SK-N-SH (cell line): ENCODE measurements at regions not wholly inside any gene's neighbourhood (a gene's known extent, or its start where the extent isn't known, plus 50 kb on each side); places are given as distances from the start of the nearest gene placed in this dataset.

Source experiments
- CTCF ChIA-PET: fragments of 300-600, 350-600 bp; formaldehyde crosslinking; extraction: SDS; loops from one replicate; lab custom pipeline; 2021; lab: Yijun Ruan, JAX
- POLR2A ChIA-PET: fragments of 350-600 bp; sonication (Branson Sonifier 250); formaldehyde crosslinking; extraction: SDS; loops from one replicate; lab custom pipeline; 2020; ENCODE audit warnings: antibody characterized with exemption, inconsistent platforms; lab: Yijun Ruan, JAX
- DNase-seq: peaks from one replicate; pipeline ENCODE4 v3.0.0; 2012
- H2AFZ ChIP-seq: fragments of 200-600 bp; sonication (generic); 2 replicates; pipeline ENCODE4 v1.8.1; 2016; ENCODE audit warnings: antibody characterized with exemption, mild to moderate bottlenecking, low read depth
- H3F3A ChIP-seq: fragments of 200-600 bp; sonication (generic); replicated peaks from 2 replicates; pipeline ENCODE3; 2016; ENCODE audit warnings: antibody characterized with exemption, mild to moderate bottlenecking; ENCODE audit not compliant: insufficient read depth
- H3K27ac ChIP-seq, 2 experiments: fragments of 200-500 bp in 1 of 2; fragments of 200-600 bp in 1 of 2; sonication (Bioruptor generic) in 1 of 2; sonication (generic), shearing (Covaris generic) in 1 of 2; 2 replicates each; pipeline versions ENCODE4 v1.5.1 to v1.6.1; 2014 to 2016; ENCODE audit warnings: low read depth in 2 of 2, inconsistent platforms in 1 of 2, low read length in 1 of 2, mild to moderate bottlenecking in 1 of 2, mixed read lengths in 1 of 2
- H3K27me3 ChIP-seq: fragments of 200-600 bp; sonication (generic), shearing (Covaris generic); 2 replicates; pipeline ENCODE4 v1.6.1; 2016; ENCODE audit warnings: mixed run types; ENCODE audit not compliant: insufficient read depth
- H3K36me3 ChIP-seq, 2 experiments: fragments of 200-500 bp in 1 of 2; fragments of 200-600 bp in 1 of 2; sonication (Bioruptor generic) in 1 of 2; sonication (generic) in 1 of 2; replicated peaks in 1 of 2; 2 replicates each; pipeline versions ENCODE3 to v1.5.1; 2014 to 2016; ENCODE audit warnings: low read length in 1 of 2, mild to moderate bottlenecking in 1 of 2; ENCODE audit not compliant: insufficient read depth in 2 of 2, control insufficient read depth in 1 of 2
- H3K4me1 ChIP-seq, 2 experiments: fragments of 200-500 bp in 1 of 2; fragments of 200-600 bp in 1 of 2; sonication (Bioruptor generic) in 1 of 2; sonication (generic), shearing (Covaris generic) in 1 of 2; 2 replicates each; pipeline versions ENCODE4 v1.5.1 to v1.6.1; 2014 to 2016; ENCODE audit warnings: low read depth in 1 of 2, low read length in 1 of 2, mixed run types in 1 of 2; ENCODE audit not compliant: insufficient read depth in 2 of 2, control insufficient read depth in 1 of 2
- H3K4me2 ChIP-seq: fragments of 200-600 bp; sonication (generic), shearing (Covaris generic); 2 replicates; pipeline ENCODE4 v1.6.1; 2017; ENCODE audit warnings: mixed run types
- H3K4me3 ChIP-seq, 2 experiments: fragments of 200-500 bp in 1 of 2; fragments of 200-600 bp in 1 of 2; sonication (Bioruptor generic) in 1 of 2; sonication (generic), shearing (Covaris generic) in 1 of 2; 2 replicates each; pipeline versions ENCODE4 v1.5.1 to v1.8.1; 2014 to 2016; ENCODE audit warnings: low read depth in 2 of 2, inconsistent platforms in 1 of 2, low read length in 1 of 2, mild to moderate bottlenecking in 1 of 2, mixed read lengths in 1 of 2, moderate library complexity in 1 of 2
- H3K79me2 ChIP-seq: fragments of 200-600 bp; sonication (generic); 2 replicates; pipeline ENCODE4 v1.8.1; 2017; ENCODE audit warnings: mild to moderate bottlenecking; ENCODE audit not compliant: insufficient read depth
- H3K9ac ChIP-seq: fragments of 200-600 bp; sonication (generic); 2 replicates; pipeline ENCODE4 v1.6.1; 2017; ENCODE audit warnings: mixed run types
- H3K9me2 ChIP-seq: fragments of 200-600 bp; sonication (generic); 2 replicates; pipeline ENCODE4 v1.6.1; 2017; ENCODE audit warnings: mixed run types
- H3K9me3 ChIP-seq: fragments of 200-600 bp; sonication (generic); 2 replicates; pipeline ENCODE4 v1.6.1; 2017; ENCODE audit warnings: mixed run types, mild to moderate bottlenecking, moderate library complexity
- H4K20me1 ChIP-seq: fragments of 200-600 bp; sonication (generic); 2 replicates; pipeline ENCODE4 v1.6.1; 2017; ENCODE audit warnings: mild to moderate bottlenecking, mixed run types; ENCODE audit not compliant: insufficient read depth
- CHD2 ChIP-seq: fragments of 150-350 bp; IDR thresholded peaks from 2 replicates; pipeline ENCODE4 v1.6.1; 2018; ENCODE audit warnings: low read length; ENCODE audit not compliant: partially characterized antibody
- EP300 ChIP-seq, 2 experiments: IDR thresholded peaks; 2 replicates each; pipeline versions ENCODE4 v1.4.0 to v1.6.1; 2012; ENCODE audit warnings: borderline replicate concordance in 1 of 2, low read depth in 1 of 2, low read length in 1 of 2
- FOXJ3 ChIP-seq: sonication (generic); formaldehyde crosslinking; IDR thresholded peaks from 2 replicates; pipeline ENCODE4 v1.5.1; 2020; ENCODE audit warnings: mild to moderate bottlenecking, missing genetic modification reagents
- JUND ChIP-seq: IDR thresholded peaks from 2 replicates; pipeline ENCODE4 v1.4.0; 2012
- MEF2A ChIP-seq: IDR thresholded peaks from 2 replicates; pipeline ENCODE4 v1.4.0; 2012; ENCODE audit warnings: low read depth, borderline replicate concordance
- MXI1 ChIP-seq: IDR thresholded peaks from 2 replicates; pipeline ENCODE4 v1.6.1; 2012; ENCODE audit warnings: mild to moderate bottlenecking, low read depth, low read length, improper control_type of control experiment
- NFIC ChIP-seq: IDR thresholded peaks from 2 replicates; pipeline ENCODE4 v1.4.0; 2012; ENCODE audit warnings: borderline replicate concordance
- POLR2AphosphoS5 ChIP-seq: IDR thresholded peaks from 2 replicates; pipeline ENCODE4 v1.6.1; 2012; ENCODE audit warnings: low read depth, low read length
- RAD21 ChIP-seq: IDR thresholded peaks from 2 replicates; pipeline ENCODE4 v1.6.1; 2012; ENCODE audit warnings: mild to moderate bottlenecking, low read length
- RCOR1 ChIP-seq: fragments of 150-350 bp; IDR thresholded peaks from 2 replicates; pipeline ENCODE4 v1.6.1; 2017; ENCODE audit warnings: antibody characterized with exemption, low read length
- RXRA ChIP-seq: IDR thresholded peaks from 2 replicates; pipeline ENCODE4 v1.4.0; 2012; ENCODE audit warnings: low read depth, mild to moderate bottlenecking, borderline replicate concordance
- SIN3A ChIP-seq: IDR thresholded peaks from 2 replicates; pipeline ENCODE4 v1.6.1; 2012; ENCODE audit warnings: low read depth, mild to moderate bottlenecking, low read length, moderate library complexity, borderline replicate concordance
- TAF1 ChIP-seq: IDR thresholded peaks from 2 replicates; pipeline ENCODE4 v1.6.1; 2012; ENCODE audit warnings: low read depth, mild to moderate bottlenecking, low read length, moderate library complexity, borderline replicate concordance
- TEAD4 ChIP-seq: IDR thresholded peaks from 2 replicates; pipeline ENCODE4 v1.4.0; 2012; ENCODE audit warnings: mild to moderate bottlenecking, borderline replicate concordance; ENCODE audit not compliant: insufficient read depth
- YY1 ChIP-seq: IDR thresholded peaks from 2 replicates; pipeline ENCODE4 v1.4.0; 2012; ENCODE audit warnings: low read depth, mild to moderate bottlenecking
- WGBS: methylation state at CpG from one replicate; pipeline ENCODE4 v1.1.6; 2017; ENCODE audit warnings: low lambda C conversion rate; 5-methylcytosine and 5-hydroxymethylcytosine counted together
- TF ChIP-seq, protein P1 (sequence below): IDR thresholded peaks from 2 replicates; pipeline ENCODE4; 2012
- TF ChIP-seq, protein P2 (sequence below): fragments of 150-350 bp; IDR thresholded peaks from 2 replicates; pipeline ENCODE4 v1.6.1; 2017; ENCODE audit warnings: antibody characterized with exemption, low read length, low read depth, borderline replicate concordance
- TF ChIP-seq, protein P3 (sequence below): fragments of 150-350 bp; IDR thresholded peaks from 2 replicates; pipeline ENCODE4 v1.6.1; 2016; ENCODE audit warnings: mild to moderate bottlenecking, low read depth, low read length
- TF ChIP-seq, protein P4 (sequence below): IDR thresholded peaks from 2 replicates; pipeline ENCODE4 v1.4.0; 2012; ENCODE audit warnings: low read depth, borderline replicate concordance

DNA sequence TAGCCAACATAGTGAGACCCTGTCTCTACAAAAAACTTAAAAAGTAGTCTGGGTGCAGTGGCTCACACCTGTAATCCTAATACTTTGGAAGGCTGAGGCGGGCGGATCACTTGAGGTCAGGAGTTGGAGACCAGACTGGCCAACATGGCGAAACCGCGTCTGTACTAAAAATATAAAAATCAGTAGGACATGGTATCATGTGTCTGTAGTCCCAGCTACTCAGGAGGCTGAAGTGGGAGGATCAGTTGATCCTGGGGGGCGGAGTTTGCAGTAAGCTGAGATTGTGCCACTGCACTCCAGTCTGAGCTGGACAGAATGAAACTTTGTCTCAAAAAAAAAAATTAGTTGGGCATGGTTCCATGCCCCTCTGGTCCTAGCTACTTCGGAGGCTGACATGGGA, 57.9 kb upstream of the MIER3 start:
- Histone ChIP-seq H3K4me3 (no peak overlapping the region), H2AFZ (no peak overlapping the region), H3K27me3 (no peaks in the 10 kb centered on the region; the same call in 1 of the 2 replicates), H4K20me1 (no peaks in the 10 kb centered on the region), H3K36me3 (no peaks in the 10 kb centered on the region), H3K9ac (no peak overlapping the region), H3K9me3 (no peaks in the 10 kb centered on the region), H3K9me2 (no peaks in the 10 kb centered on the region), H3K4me2 (no peak overlapping the region), H3F3A (no peaks in the 10 kb centered on the region), H3K27ac (no peak overlapping the region), H3K4me1 (peaks cover 0 to 2% of the 10 kb centered on the region in 2 experiments; a peak in 1 of 4 replicates), H3K79me2 (no peaks in the 10 kb centered on the region)
- CTCF ChIA-PET, result interaction anchor here (2.2 kb wide), 1 partner anchor 13 kb away, joined by 5 read pairs; no protein-coding TSS in a partner anchor
- TF ChIP-seq POLR2AphosphoS5 (no peak), EP300 (IDR thresholded peaks at IDR 0.05; ENCODE audit: borderline replicate concordance in 1 of 2, low read depth in 1 of 2, low read length in 1 of 2) (no peak), MXI1 (no peak), TEAD4 (no peak), MEF2A (no peak), NFIC (no peak), CHD2 (no peak), JUND (no peak), RCOR1 (no peak), SIN3A (no peak), RXRA (no peak), TAF1 (no peak), RAD21 (no peak), FOXJ3 (no peak), YY1 (no peak)
- TF ChIP-seq, protein P1, sequence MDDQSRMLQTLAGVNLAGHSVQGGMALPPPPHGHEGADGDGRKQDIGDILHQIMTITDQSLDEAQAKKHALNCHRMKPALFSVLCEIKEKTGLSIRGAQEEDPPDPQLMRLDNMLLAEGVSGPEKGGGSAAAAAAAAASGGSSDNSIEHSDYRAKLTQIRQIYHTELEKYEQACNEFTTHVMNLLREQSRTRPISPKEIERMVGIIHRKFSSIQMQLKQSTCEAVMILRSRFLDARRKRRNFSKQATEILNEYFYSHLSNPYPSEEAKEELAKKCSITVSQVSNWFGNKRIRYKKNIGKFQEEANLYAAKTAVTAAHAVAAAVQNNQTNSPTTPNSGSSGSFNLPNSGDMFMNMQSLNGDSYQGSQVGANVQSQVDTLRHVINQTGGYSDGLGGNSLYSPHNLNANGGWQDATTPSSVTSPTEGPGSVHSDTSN, result no peak
- TF ChIP-seq, protein P2, sequence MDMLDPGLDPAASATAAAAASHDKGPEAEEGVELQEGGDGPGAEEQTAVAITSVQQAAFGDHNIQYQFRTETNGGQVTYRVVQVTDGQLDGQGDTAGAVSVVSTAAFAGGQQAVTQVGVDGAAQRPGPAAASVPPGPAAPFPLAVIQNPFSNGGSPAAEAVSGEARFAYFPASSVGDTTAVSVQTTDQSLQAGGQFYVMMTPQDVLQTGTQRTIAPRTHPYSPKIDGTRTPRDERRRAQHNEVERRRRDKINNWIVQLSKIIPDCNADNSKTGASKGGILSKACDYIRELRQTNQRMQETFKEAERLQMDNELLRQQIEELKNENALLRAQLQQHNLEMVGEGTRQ, result no peak
- TF ChIP-seq, protein P3, sequence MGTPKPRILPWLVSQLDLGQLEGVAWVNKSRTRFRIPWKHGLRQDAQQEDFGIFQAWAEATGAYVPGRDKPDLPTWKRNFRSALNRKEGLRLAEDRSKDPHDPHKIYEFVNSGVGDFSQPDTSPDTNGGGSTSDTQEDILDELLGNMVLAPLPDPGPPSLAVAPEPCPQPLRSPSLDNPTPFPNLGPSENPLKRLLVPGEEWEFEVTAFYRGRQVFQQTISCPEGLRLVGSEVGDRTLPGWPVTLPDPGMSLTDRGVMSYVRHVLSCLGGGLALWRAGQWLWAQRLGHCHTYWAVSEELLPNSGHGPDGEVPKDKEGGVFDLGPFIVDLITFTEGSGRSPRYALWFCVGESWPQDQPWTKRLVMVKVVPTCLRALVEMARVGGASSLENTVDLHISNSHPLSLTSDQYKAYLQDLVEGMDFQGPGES, result no peak
- TF ChIP-seq, protein P4, sequence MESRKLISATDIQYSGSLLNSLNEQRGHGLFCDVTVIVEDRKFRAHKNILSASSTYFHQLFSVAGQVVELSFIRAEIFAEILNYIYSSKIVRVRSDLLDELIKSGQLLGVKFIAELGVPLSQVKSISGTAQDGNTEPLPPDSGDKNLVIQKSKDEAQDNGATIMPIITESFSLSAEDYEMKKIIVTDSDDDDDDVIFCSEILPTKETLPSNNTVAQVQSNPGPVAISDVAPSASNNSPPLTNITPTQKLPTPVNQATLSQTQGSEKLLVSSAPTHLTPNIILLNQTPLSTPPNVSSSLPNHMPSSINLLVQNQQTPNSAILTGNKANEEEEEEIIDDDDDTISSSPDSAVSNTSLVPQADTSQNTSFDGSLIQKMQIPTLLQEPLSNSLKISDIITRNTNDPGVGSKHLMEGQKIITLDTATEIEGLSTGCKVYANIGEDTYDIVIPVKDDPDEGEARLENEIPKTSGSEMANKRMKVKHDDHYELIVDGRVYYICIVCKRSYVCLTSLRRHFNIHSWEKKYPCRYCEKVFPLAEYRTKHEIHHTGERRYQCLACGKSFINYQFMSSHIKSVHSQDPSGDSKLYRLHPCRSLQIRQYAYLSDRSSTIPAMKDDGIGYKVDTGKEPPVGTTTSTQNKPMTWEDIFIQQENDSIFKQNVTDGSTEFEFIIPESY, result no peak
- WGBS, result 87% methylated on average over 7 of the region's 7 CpGs
- POLR2A ChIA-PET, result no interaction called here
- DNase-seq, result no peak
